OCI-LY1 (cell line): ENCODE measurements at regions not wholly inside any gene's neighbourhood (a gene's known extent, or its start where the extent isn't known, plus 50 kb on each side); places are given as distances from the start of the nearest gene placed in this dataset.

ENCODE experiments used
- H2AFZ ChIP-seq: fragments of 200-600 bp; sonication (generic), shearing (Covaris generic); 2 replicates; pipeline ENCODE4 v1.6.0; 2014; ENCODE audit warnings: antibody characterized with exemption, mild to moderate bottlenecking, low read length
- H3F3A ChIP-seq: fragments of 200-600 bp; sonication (generic), shearing (Covaris generic); 2 replicates; pipeline ENCODE4 v1.6.0; 2014; ENCODE audit warnings: mild to moderate bottlenecking, antibody characterized with exemption, low read length, moderate library complexity; ENCODE audit not compliant: insufficient read depth
- H3K27ac ChIP-seq: fragments of 200-600 bp; sonication (generic); 2 replicates; pipeline ENCODE4 v1.5.1; 2014; ENCODE audit warnings: low read length, mixed run types, mild to moderate bottlenecking, low read depth; ENCODE audit not compliant: poor library complexity, severe bottlenecking
- H3K27me3 ChIP-seq: fragments of 200-600 bp; sonication (generic); 2 replicates; pipeline ENCODE4 v1.6.0; 2014; ENCODE audit warnings: antibody characterized with exemption, mild to moderate bottlenecking, low read length, moderate library complexity; ENCODE audit not compliant: insufficient read depth
- H3K36me3 ChIP-seq: fragments of 200-600 bp; sonication (generic); 2 replicates; pipeline ENCODE4 v1.6.1; 2014; ENCODE audit warnings: mild to moderate bottlenecking, antibody characterized with exemption, low read length, moderate library complexity, mixed read lengths; ENCODE audit not compliant: insufficient read depth
- H3K4me1 ChIP-seq: fragments of 200-600 bp; sonication (generic); 2 replicates; pipeline ENCODE4 v1.5.1; 2014; ENCODE audit warnings: mild to moderate bottlenecking, low read length, moderate library complexity; ENCODE audit not compliant: insufficient read depth, severe bottlenecking
- H3K4me2 ChIP-seq: fragments of 200-600 bp; sonication (generic), shearing (Covaris generic); 2 replicates; pipeline ENCODE4 v1.6.1; 2014; ENCODE audit warnings: low read length
- H3K4me3 ChIP-seq: fragments of 200-600 bp; sonication (generic); 2 replicates; pipeline ENCODE4 v1.5.1; 2014; ENCODE audit warnings: low read length, low read depth, mild to moderate bottlenecking, mixed read lengths; ENCODE audit not compliant: poor library complexity, severe bottlenecking
- H3K79me2 ChIP-seq: fragments of 200-600 bp; shearing (Covaris generic); 2 replicates; pipeline ENCODE4 v1.6.1; 2016; ENCODE audit warnings: mixed run types, low read length, mixed read lengths; ENCODE audit not compliant: insufficient read depth
- H3K9ac ChIP-seq: fragments of 200-600 bp; sonication (generic), shearing (Covaris generic); 2 replicates; pipeline ENCODE4 v1.6.1; 2014; ENCODE audit warnings: mild to moderate bottlenecking, low read length, mixed read lengths
- H3K9me2 ChIP-seq: fragments of 200-600 bp; sonication (generic), shearing (Covaris generic); 2 replicates; pipeline ENCODE4 v1.6.1; 2014; ENCODE audit warnings: low read depth, mild to moderate bottlenecking, low read length, mixed read lengths
- H3K9me3 ChIP-seq: fragments of 200-600 bp; shearing (Covaris generic); 2 replicates; pipeline ENCODE4 v1.6.1; 2014; ENCODE audit warnings: low read length, mixed read lengths
- H4K20me1 ChIP-seq: fragments of 200-600 bp; sonication (generic), shearing (Covaris generic); 2 replicates; pipeline ENCODE4 v1.6.0; 2016; ENCODE audit warnings: mild to moderate bottlenecking, low read length; ENCODE audit not compliant: insufficient read depth
- CTCF ChIP-seq: fragments of 200-600 bp; sonication (generic), shearing (Covaris generic); IDR thresholded peaks from 2 replicates; pipeline ENCODE4 v1.5.1; 2017; ENCODE audit warnings: mild to moderate bottlenecking, antibody characterized with exemption, low read length, moderate library complexity, mixed read lengths
- EZH2 ChIP-seq: fragments of 200-600 bp; sonication (generic), shearing (Covaris generic); IDR thresholded peaks from 2 replicates; pipeline ENCODE4 v1.8.0; 2017; ENCODE audit warnings: borderline replicate concordance, mixed run types, mild to moderate bottlenecking, antibody characterized with exemption, low read length, moderate library complexity, mixed read lengths

DNA sequence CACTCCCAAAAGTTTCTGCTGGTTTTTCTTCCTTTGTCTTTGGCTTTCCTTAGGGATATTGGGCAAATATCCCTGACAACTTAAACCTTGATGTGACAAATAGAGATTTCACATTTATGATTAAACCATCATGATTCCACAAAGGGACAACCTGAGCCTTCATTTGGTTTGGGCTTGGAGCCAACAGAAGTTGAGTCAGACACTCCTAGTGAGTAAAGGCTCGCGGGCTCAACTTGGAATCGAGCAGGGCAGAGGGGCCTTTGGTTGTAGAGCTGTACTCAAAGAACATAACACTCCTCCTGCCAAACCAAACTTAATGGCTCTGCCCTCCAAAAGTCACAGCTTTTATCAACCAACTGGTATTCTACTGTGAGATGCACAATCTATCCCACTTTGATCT, 290.2 kb upstream of the MAP3K1 start:
- H2AFZ ChIP-seq: no peak overlapping the region
- no peak overlapping the region for H3K27ac ChIP-seq
- H3K79me2 ChIP-seq: no peaks in the 10 kb centered on the region
- H3K9ac ChIP-seq: no peak overlapping the region
- no peaks in the 10 kb centered on the region for H3K9me2 ChIP-seq
- TF ChIP-seq EZH2: no peak
- TF ChIP-seq CTCF: no peak
- no peaks in the 10 kb centered on the region for H3K27me3 ChIP-seq
- H3K4me3 ChIP-seq: no peak overlapping the region
- H3K9me3 ChIP-seq: no peaks in the 10 kb centered on the region
- no peaks in the 10 kb centered on the region for H4K20me1 ChIP-seq
- no peaks in the 10 kb centered on the region for H3F3A ChIP-seq
- no peaks in the 10 kb centered on the region for H3K4me1 ChIP-seq
- no peak overlapping the region for H3K4me2 ChIP-seq
- H3K36me3 ChIP-seq: no peaks in the 10 kb centered on the region

DNA sequence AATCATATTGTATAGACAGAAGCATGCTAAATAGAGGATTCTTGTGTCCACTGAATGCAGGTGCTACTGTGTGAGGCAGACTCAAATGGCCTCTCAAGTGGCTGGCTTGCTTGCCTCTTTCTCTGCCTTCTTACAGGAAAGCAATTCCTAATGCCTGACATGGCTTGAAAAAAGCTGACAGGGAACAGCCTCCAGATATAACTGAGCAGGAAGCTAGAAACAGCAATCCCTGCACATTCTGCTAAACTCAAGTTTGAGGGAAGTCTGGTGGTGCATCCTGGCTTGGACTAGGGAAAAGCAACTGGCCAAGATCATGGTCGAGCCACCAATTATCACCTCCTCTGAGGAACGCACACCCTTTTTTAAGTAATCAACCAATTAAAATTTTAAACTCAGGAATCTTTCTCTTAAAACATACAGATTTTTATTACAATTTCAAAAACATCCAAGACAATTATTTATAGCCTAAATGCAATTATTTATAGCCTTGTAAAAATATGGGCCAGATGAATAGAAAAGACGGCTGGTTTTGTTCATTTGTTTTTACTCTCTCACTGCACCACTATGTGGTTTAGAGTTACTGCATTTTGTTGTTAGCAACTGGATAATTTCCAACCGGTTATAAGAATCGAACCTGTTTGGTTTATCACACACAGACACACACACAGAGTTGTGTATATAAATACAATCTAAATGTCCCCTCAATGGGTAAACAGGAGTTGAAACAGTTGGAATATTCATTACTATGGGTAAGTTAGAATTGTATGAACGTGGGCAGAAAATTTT, 290.9 kb upstream of the ANKRD55 start:
- H3K27me3 ChIP-seq: no peaks in the 10 kb centered on the region
- no peak overlapping the region for H2AFZ ChIP-seq
- no peaks in the 10 kb centered on the region for H3K4me1 ChIP-seq
- no peaks in the 10 kb centered on the region for H3F3A ChIP-seq
- TF ChIP-seq CTCF (no peak), EZH2 (no peak)
- no peak overlapping the region for H3K27ac ChIP-seq
- no peak overlapping the region for H3K9ac ChIP-seq
- no peaks in the 10 kb centered on the region for H3K79me2 ChIP-seq
- H3K36me3 ChIP-seq: no peaks in the 10 kb centered on the region
- H3K4me2 ChIP-seq: no peak overlapping the region
- no peaks in the 10 kb centered on the region for H4K20me1 ChIP-seq
- H3K9me3 ChIP-seq: no peaks in the 10 kb centered on the region
- no peak overlapping the region for H3K4me3 ChIP-seq
- no peaks in the 10 kb centered on the region for H3K9me2 ChIP-seq

DNA sequence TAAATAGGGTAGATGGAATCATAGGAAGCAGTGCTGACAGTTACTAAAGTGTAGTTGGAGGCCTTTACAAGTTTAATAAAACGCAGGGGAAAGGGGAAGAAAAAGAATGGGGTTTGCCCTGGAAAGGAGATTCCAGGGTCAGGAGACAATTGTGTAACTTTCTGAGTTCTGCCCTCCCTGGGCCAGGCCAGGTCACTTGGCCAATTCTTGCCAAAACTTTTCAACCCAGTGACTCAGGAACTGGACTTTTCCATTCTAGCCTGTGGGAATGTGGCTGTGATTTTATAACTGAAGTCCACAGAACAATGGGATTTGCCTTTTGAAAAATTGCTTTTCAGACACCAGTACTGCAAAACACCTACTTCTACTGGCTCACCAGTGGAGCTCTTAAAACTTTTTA, 289.8 kb upstream of the ANKRD55 start:
- Histone ChIP-seq H3K79me2 (no peaks in the 10 kb centered on the region), H3K9me3 (no peaks in the 10 kb centered on the region), H3K9me2 (no peaks in the 10 kb centered on the region), H3F3A (no peaks in the 10 kb centered on the region), H3K4me1 (no peaks in the 10 kb centered on the region), H3K36me3 (no peaks in the 10 kb centered on the region), H4K20me1 (no peaks in the 10 kb centered on the region), H3K4me2 (no peak overlapping the region), H3K27me3 (no peaks in the 10 kb centered on the region), H3K4me3 (no peak overlapping the region), H2AFZ (no peak overlapping the region), H3K27ac (no peak overlapping the region), H3K9ac (no peak overlapping the region)
- TF ChIP-seq EZH2 (no peak), CTCF (no peak)
